Mesodermal cell (in vitro differentiated cells): ENCODE measurements at regions not wholly inside any gene's neighbourhood (a gene's known extent, or its start where the extent isn't known, plus 50 kb on each side); places are given as distances from the start of the nearest gene placed in this dataset.

Source experiments
- H3K27ac ChIP-seq: 2 replicates; pipeline ENCODE4 v1.7.0; 2013; ENCODE audit warnings: mild to moderate bottlenecking, low read depth, low read length, moderate library complexity; ENCODE audit not compliant: severe bottlenecking
- H3K36me3 ChIP-seq: 2 replicates; pipeline ENCODE4 v1.7.1; 2013; ENCODE audit warnings: mild to moderate bottlenecking, low read length, moderate library complexity; ENCODE audit not compliant: control insufficient read depth, insufficient read depth
- H3K4me1 ChIP-seq: one replicate; pipeline ENCODE4 v1.7.1; 2013; ENCODE audit warnings: mild to moderate bottlenecking, low read length; ENCODE audit not compliant: insufficient read depth, control insufficient read depth, poor library complexity, severe bottlenecking
- H3K4me3 ChIP-seq: 2 replicates; pipeline ENCODE4 v1.7.0; 2013; ENCODE audit warnings: low read length, control low read depth, mild to moderate bottlenecking; ENCODE audit not compliant: insufficient read depth, poor library complexity, severe bottlenecking; ENCODE audit errors: extremely low read depth
- H3K9me3 ChIP-seq: 2 replicates; pipeline ENCODE4 v1.7.1; 2013; ENCODE audit warnings: mild to moderate bottlenecking, low read length, moderate library complexity; ENCODE audit not compliant: control insufficient read depth
- WGBS, 2 experiments: methylation state at CpG; one replicate each; pipeline ENCODE4 v1.1.5; 2013; ENCODE audit warnings: missing lambda C conversion rate in 2 of 2; ENCODE audit not compliant: insufficient coverage in 2 of 2; 5-methylcytosine and 5-hydroxymethylcytosine counted together

DNA sequence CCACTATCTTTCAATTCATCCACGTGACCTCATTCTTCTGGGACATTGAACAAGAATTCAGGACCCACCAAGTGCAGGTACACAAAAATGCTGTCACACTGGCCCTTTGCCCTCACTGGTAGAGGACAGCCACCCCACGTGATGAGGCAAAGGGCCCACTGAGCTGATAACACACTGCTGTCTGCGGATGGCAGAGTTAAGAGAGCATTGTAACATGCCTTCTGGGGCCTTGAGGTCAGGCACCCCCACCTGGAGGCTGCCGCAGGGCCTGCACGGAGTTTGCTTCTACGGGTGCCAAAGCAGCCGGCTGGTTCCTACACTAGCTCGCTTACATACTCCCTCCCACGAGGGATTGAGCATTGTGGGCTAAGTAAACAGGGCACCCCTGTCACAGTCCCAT, 101.0 kb downstream of the LRIG3 start:
- H3K9me3 ChIP-seq, result no peaks in the 10 kb centered on the region
- H3K36me3 ChIP-seq, result no peaks in the 10 kb centered on the region
- H3K27ac ChIP-seq, result no peak overlapping the region
- no peaks in the 10 kb centered on the region for H3K4me1 ChIP-seq
- 83 to 93% methylated on average over 7 to 9 of the region's 9 CpGs for WGBS, 2 experiments
- H3K4me3 ChIP-seq, result no peak overlapping the region

DNA sequence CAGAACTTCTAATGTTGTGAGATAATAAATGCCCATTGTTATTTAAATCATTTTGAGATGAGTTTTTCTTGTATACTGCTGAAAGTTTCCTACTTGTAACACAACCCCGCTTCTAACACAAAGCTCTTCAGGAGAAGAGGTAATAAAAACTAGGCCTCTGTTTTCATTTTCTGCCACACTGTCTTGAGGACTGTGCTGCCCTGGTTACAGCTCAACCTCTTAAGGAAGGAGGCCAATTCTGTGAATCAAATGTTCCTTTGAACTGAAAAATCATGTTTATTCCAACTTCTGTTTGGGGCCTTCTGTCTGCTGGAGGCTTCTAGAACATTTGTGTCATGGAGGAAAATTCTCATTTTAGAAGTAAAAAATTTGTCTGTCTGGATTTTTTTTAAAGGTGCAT, 100.3 kb downstream of the LRIG3 start:
- no peaks in the 10 kb centered on the region for H3K36me3 ChIP-seq
- no peak overlapping the region for H3K4me3 ChIP-seq
- WGBS, 2 experiments, result no CpG with 5 or more reads among the region's 1 CpG
- H3K9me3 ChIP-seq, result no peaks in the 10 kb centered on the region
- H3K4me1 ChIP-seq, result no peaks in the 10 kb centered on the region
- peak overlapping the region; percentile 32 for H3K27ac ChIP-seq
